K562 (cell line): ENCODE measurements at regions not wholly inside any gene's neighbourhood (a gene's known extent, or its start where the extent isn't known, plus 50 kb on each side); places are given as distances from the start of the nearest gene placed in this dataset.

Experiments used
- ATAC-seq: fragments of 200-7000 bp; cut with Tn5 transposase; 3 replicates; pipeline ENCODE4 v1.9.1; 2020; ENCODE audit warnings: moderate library complexity
- BruUV-seq: library from RNA; stranded (reverse); fragments of 400-500 nt; replicated peaks from 2 replicates; lab custom pipeline; 2021; lab: Mats Ljungman, UMichigan
- CTCF ChIA-PET: fragments of 300-600 bp; formaldehyde crosslinking; extraction: SDS; loops from one replicate; lab custom pipeline; 2021; ENCODE audit warnings: low intra/inter-chr PET ratio; lab: Yijun Ruan, JAX
- POLR2A ChIA-PET: fragments of 300-600, 350-650 bp; sonication (Branson Sonifier 250); formaldehyde crosslinking; extraction: SDS; loops from one replicate; lab custom pipeline; 2021; ENCODE audit warnings: antibody characterized with exemption, inconsistent platforms; lab: Yijun Ruan, JAX
- DNase-seq, 4 experiments: peaks; one replicate each; pipeline versions ENCODE4 v3.0.0 to v3.0.0-alpha.2; 2011 to 2018; ENCODE audit warnings: low spot score in 3 of 4, mixed read lengths in 3 of 4; ENCODE audit errors: extremely low read depth in 1 of 4
- FAIRE-seq: peaks from 2 replicates; lab custom pipeline; 2011; peaks lifted over from hg19 to GRCh38; lab: Jason Lieb, UNC
- H2AFZ ChIP-seq: 2 replicates; pipeline ENCODE4 v1.6.0; 2011; ENCODE audit warnings: low read depth, low read length, control low read depth, inconsistent platforms
- H3K27ac ChIP-seq: fragments of 200-600 bp; 3 replicates; pipeline ENCODE4 v1.8.0; 2011; ENCODE audit warnings: low read depth, mild to moderate bottlenecking, control low read depth, inconsistent platforms, low read length, moderate library complexity, mixed read lengths; ENCODE audit errors: extremely low read depth
- H3K27me3 ChIP-seq, 2 experiments: fragments of 300-600 bp in 1 of 2; 2 replicates in 1 of 2; 3 replicates in 1 of 2; pipeline versions ENCODE4 v1.6.0 to v1.8.0; 2011; ENCODE audit warnings: inconsistent platforms in 2 of 2, low read length in 2 of 2, mild to moderate bottlenecking in 1 of 2, mixed read lengths in 1 of 2, moderate library complexity in 1 of 2; ENCODE audit not compliant: control insufficient read depth in 2 of 2, insufficient read depth in 2 of 2
- H3K36me3 ChIP-seq: fragments of 300-600 bp; 3 replicates; pipeline ENCODE4 v1.8.0; 2011; ENCODE audit warnings: mild to moderate bottlenecking, low read length, inconsistent platforms; ENCODE audit not compliant: control insufficient read depth, insufficient read depth
- H3K4me1 ChIP-seq, 2 experiments: fragments of 200-600 bp in 1 of 2; replicated peaks in 1 of 2; 2 replicates in 1 of 2; 3 replicates in 1 of 2; pipeline versions ENCODE4 v1.5.1 to v1.8.0; 2011; ENCODE audit warnings: inconsistent platforms in 2 of 2, low read length in 2 of 2, mild to moderate bottlenecking in 1 of 2, mixed read lengths in 1 of 2, moderate library complexity in 1 of 2; ENCODE audit not compliant: control insufficient read depth in 2 of 2, insufficient read depth in 2 of 2
- H3K4me2 ChIP-seq: 2 replicates; pipeline ENCODE4 v1.6.1; 2011; ENCODE audit warnings: low read length, control low read depth, inconsistent platforms, mixed read lengths; ENCODE audit not compliant: insufficient read depth
- H3K4me3 ChIP-seq: fragments of 200-600 bp; sonication (generic), shearing (Covaris generic); 2 replicates; pipeline ENCODE4 v1.5.1; 2016; ENCODE audit warnings: control low read depth, inconsistent platforms
- H3K79me2 ChIP-seq: fragments of 200-600 bp; 3 replicates; pipeline ENCODE4 v1.8.0; 2011; ENCODE audit warnings: low read length, inconsistent platforms; ENCODE audit not compliant: control insufficient read depth, insufficient read depth
- H3K9ac ChIP-seq, 2 experiments: 2 replicates each; pipeline versions ENCODE4 v1.6.0 to v1.6.1; 2011; ENCODE audit warnings: low read depth in 2 of 2, low read length in 2 of 2, control low read depth in 1 of 2, inconsistent platforms in 1 of 2, mild to moderate bottlenecking in 1 of 2, mixed read lengths in 1 of 2; ENCODE audit not compliant: insufficient read depth in 1 of 2
- H3K9me1 ChIP-seq: one replicate; pipeline ENCODE4 v1.6.0; 2011; ENCODE audit warnings: inconsistent platforms, mild to moderate bottlenecking, low read length, moderate library complexity; ENCODE audit not compliant: control insufficient read depth, insufficient read depth
- H3K9me3 ChIP-seq: replicated peaks from 2 replicates; pipeline ENCODE4 v1.5.1; 2011; ENCODE audit warnings: low read depth, low read length, inconsistent platforms; ENCODE audit not compliant: control insufficient read depth, insufficient read depth
- H4K20me1 ChIP-seq: replicated peaks from 2 replicates; pipeline ENCODE4 v1.6.1; 2011; ENCODE audit warnings: low read length, inconsistent platforms, mixed read lengths; ENCODE audit not compliant: control insufficient read depth, insufficient read depth
- CHD1 ChIP-seq: fragments of 200-600 bp; sonication (generic); IDR thresholded peaks from one replicate; pipeline ENCODE4 v1.6.1; 2012; ENCODE audit warnings: mild to moderate bottlenecking, moderate library complexity, low read length, inconsistent platforms
- NELFE ChIP-seq: IDR thresholded peaks from 2 replicates; pipeline ENCODE4 v1.6.1; 2011; ENCODE audit warnings: mild to moderate bottlenecking; ENCODE audit not compliant: insufficient read depth, insufficient read length
- PCBP2 ChIP-seq: fragments of 200-400 bp; formaldehyde crosslinking; IDR thresholded peaks from 2 replicates; pipeline ENCODE4 v1.6.1; 2018; ENCODE audit warnings: low read length, low read depth, mild to moderate bottlenecking, moderate library complexity; ENCODE audit not compliant: poor library complexity, severe bottlenecking
- STAG1 ChIP-seq: sonication (generic); formaldehyde crosslinking; IDR thresholded peaks from 2 replicates; pipeline ENCODE4 v1.5.0; 2020; ENCODE audit warnings: missing genetic modification reagents, borderline replicate concordance
- ZNF197 ChIP-seq: fragments of 200-800 bp; sonication (Bioruptor generic); IDR thresholded peaks from 2 replicates; pipeline ENCODE4 v1.6.1; 2016; ENCODE audit warnings: low read depth, missing genetic modification characterization, missing compliant biosample characterization
- ZNF77 ChIP-seq: fragments of 250-450 bp; sonication (Bioruptor Pico); IDR thresholded peaks from 2 replicates; pipeline ENCODE4 v1.5.0; 2020
- WGBS: fragments of 100-300 bp; shearing (Covaris generic); methylation state at CpG from one replicate; pipeline ENCODE4 v1.1.6; 2016; ENCODE audit warnings: low coverage, mixed read lengths; ENCODE audit not compliant: insufficient coverage; ENCODE audit errors: missing lambda C conversion rate; 5-methylcytosine and 5-hydroxymethylcytosine counted together
- in situ Hi-C: fragments of 300-500 bp; cut with MboI; formaldehyde crosslinking; loops from 4 replicates; pipeline ENCODE4 v1.15.0; 2018; ENCODE audit warnings: inconsistent platforms, mixed read lengths
- intact Hi-C: fragments of 100-400 bp; cut with micrococcal nuclease; formaldehyde crosslinking; loops from 2 replicates; pipeline ENCODE4 v1.14.2; 2022
- TF ChIP-seq, protein P1 (sequence below): sonication (generic); formaldehyde crosslinking; IDR thresholded peaks from 2 replicates; pipeline ENCODE4 v1.8.0; 2022; ENCODE audit warnings: mild to moderate bottlenecking, missing genetic modification reagents

DNA sequence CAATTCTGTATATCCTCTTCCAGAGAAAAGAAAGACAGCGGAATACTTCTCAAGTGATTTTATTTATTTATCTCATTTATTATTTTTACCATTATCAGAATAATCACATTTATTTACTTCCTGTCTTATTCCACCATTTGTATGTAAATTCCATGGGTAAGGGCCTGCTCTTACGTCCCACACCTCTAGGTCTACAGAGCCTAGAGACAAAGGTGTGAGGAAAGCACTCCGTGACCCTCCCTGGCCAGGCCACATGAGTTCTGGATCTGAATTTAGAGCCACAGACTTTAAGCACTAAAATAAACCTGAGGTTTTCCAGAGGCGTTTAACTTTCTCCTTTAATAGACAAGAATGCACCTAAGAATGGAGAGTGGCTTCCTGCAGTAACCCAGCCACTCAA, 85.3 kb upstream of the CTSV start:
- 11% methylated on average over 4 of the region's 4 CpGs for WGBS
- no peak overlapping the region for H2AFZ ChIP-seq
- FAIRE-seq = no peak
- no peak for ATAC-seq
- intact Hi-C loops (no loop called here), in situ Hi-C loops (no loop called here)
- ChIA-PET CTCF (no interaction called here), POLR2A (no interaction called here)
- no peaks in the 10 kb centered on the region for H3K9me3 ChIP-seq
- no peak for TF ChIP-seq ZNF197 (CRISPR knock-in tag)
- no peak for TF ChIP-seq PCBP2
- no peak for TF ChIP-seq CHD1
- TF ChIP-seq, protein P1, sequence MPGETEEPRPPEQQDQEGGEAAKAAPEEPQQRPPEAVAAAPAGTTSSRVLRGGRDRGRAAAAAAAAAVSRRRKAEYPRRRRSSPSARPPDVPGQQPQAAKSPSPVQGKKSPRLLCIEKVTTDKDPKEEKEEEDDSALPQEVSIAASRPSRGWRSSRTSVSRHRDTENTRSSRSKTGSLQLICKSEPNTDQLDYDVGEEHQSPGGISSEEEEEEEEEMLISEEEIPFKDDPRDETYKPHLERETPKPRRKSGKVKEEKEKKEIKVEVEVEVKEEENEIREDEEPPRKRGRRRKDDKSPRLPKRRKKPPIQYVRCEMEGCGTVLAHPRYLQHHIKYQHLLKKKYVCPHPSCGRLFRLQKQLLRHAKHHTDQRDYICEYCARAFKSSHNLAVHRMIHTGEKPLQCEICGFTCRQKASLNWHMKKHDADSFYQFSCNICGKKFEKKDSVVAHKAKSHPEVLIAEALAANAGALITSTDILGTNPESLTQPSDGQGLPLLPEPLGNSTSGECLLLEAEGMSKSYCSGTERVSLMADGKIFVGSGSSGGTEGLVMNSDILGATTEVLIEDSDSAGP (CRISPR knock-in tag) = no peak
- no peak for TF ChIP-seq ZNF77 (CRISPR knock-in tag)
- no peak for TF ChIP-seq STAG1 (CRISPR knock-in tag)
- TF ChIP-seq NELFE = no peak
- no peaks in the 10 kb centered on the region for H3K4me1 ChIP-seq
- H3K27me3 ChIP-seq = no peaks in the 10 kb centered on the region
- H3K36me3 ChIP-seq = no peaks in the 10 kb centered on the region
- no peak overlapping the region for H3K9ac ChIP-seq
- no peaks in the 10 kb centered on the region for H4K20me1 ChIP-seq
- no peak for DNase-seq
- H3K79me2 ChIP-seq = no peaks in the 10 kb centered on the region
- no peak overlapping the region for H3K4me2 ChIP-seq
- no peak overlapping the region for H3K4me3 ChIP-seq
- no TSS peak for BruUV-seq
- no peak overlapping the region for H3K27ac ChIP-seq
- no peaks in the 10 kb centered on the region for H3K9me1 ChIP-seq
